A549 (cell line): ENCODE measurements at regions not wholly inside any gene's neighbourhood (a gene's known extent, or its start where the extent isn't known, plus 50 kb on each side); places are given as distances from the start of the nearest gene placed in this dataset.

Experiments used
- CTCF ChIP-seq: fragments of >200 bp; sonication (Bioruptor Twin); formaldehyde crosslinking; IDR thresholded peaks from 3 replicates; pipeline ENCODE4 v1.5.1; 2016
- NFE2L2 ChIP-seq: fragments of 150-350 bp; conservative IDR thresholded peaks from 2 replicates; pipeline ENCODE4 v1.6.1; 2014; ENCODE audit warnings: low read length

- TF ChIP-seq NFE2L2 = no peak
- no peak for TF ChIP-seq CTCF
These were observed 465.9 kb downstream of the CDH9 start for GRCh38 chr5:26572480-26572879.
